ENCODE measurements at regions not wholly inside any gene's neighbourhood (a gene's known extent, or its start where the extent isn't known, plus 50 kb on each side); places are given as distances from the start of the nearest gene placed in this dataset.

GRCh38 chr12:127655691-127656090, 611.3 kb upstream of the TMEM132C start:
- Histone ChIP-seq H3K27ac (no peak overlapping the region), H3K4me3 (no peak overlapping the region)
- TF ChIP-seq CTCF (IDR thresholded peaks at IDR 0.05), result no peak
- DNase-seq (ENCODE audit: low spot score), result no peak

DNA sequence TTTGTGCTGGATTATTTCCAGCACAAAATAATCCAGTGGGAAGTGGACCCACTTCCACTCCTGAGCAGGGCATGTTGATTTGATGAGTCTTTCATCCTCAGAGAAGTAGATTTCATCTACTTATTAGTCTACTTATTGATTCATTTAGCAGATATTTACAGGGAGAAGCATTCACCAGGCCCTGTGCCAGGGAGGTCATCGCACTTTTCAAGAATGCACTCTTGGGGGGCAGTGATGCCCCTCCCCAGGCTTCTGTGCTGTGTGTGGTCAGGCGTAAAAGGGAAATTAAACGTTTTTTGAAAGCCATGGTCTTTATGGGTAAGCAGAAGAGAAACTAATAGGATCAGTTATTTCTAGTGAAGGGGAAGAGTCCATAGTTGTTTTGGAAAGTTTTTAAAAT, 610.7 kb upstream of the TMEM132C start:
- no peak for TF ChIP-seq CTCF (IDR thresholded peaks at IDR 0.05)
- Histone ChIP-seq H3K27ac (no peak overlapping the region), H3K4me3 (no peak overlapping the region)
- DNase-seq (ENCODE audit: low spot score), result no peak

DNA sequence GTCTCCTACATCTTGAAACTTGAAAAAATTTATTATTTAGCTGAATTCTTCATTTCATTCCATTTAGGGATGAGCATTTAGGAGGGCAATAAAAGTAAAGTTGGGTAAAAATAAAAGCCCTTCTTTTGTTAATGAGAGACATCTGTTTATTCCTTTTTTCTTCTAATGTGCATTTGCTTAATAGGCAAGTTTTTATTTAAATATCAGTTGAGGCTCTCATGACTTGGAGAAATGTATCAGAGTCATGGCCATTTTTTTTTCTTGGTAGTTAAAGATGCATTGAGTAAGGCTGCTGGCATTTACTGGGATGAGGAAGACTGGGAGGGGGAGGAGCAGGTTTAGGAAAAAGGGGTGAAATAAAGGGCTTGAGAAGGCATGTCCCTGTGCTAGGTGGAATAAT, 609.9 kb upstream of the TMEM132C start:
- TF ChIP-seq CTCF (IDR thresholded peaks at IDR 0.05), result no peak
- Histone ChIP-seq H3K27ac (no peak overlapping the region), H3K4me3 (no peak overlapping the region)
- no peak for DNase-seq (ENCODE audit: low spot score)

GRCh38 chr12:127660961-127661360, 606.0 kb upstream of the TMEM132C start:
- Histone ChIP-seq H3K27ac (no peak overlapping the region), H3K4me3 (no peak overlapping the region)
- TF ChIP-seq CTCF (IDR thresholded peaks at IDR 0.05), result no peak
- no peak for DNase-seq (ENCODE audit: low spot score)

DNA sequence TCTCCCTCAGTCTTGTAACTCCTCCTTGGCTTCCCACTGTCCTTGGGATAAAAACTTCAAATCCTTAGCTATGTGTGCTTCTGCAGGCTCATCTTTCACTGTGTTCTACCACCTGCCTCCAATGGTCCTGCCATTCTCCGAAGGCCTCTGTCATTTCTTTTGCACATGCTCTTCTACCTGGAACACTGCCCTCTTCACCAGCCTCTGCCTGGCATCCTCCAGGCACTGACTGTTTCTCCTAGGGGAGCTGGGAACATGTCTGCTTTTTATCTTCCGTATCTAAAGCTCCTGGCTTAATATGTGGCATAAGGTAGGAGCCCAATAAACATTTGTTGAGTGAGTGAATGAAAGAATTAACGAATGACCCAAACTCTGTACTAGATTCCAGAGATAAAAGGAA, 603.3 kb upstream of the TMEM132C start:
- DNase-seq (ENCODE audit: low spot score), result no peak
- H3K4me3 ChIP-seq, result no peak overlapping the region
- TF ChIP-seq CTCF (IDR thresholded peaks at IDR 0.05), result no peak
- no peak overlapping the region for H3K27ac ChIP-seq

GRCh38 chr12:127664901-127665300, 602.1 kb upstream of the TMEM132C start:
- no peak for TF ChIP-seq CTCF (IDR thresholded peaks at IDR 0.05)
- Histone ChIP-seq H3K4me3 (no peak overlapping the region), H3K27ac (no peak overlapping the region)
- no peak for DNase-seq (ENCODE audit: low spot score)

- no peak for TF ChIP-seq CTCF (IDR thresholded peaks at IDR 0.05)
- Histone ChIP-seq H3K4me3 (no peak overlapping the region), H3K27ac (no peak overlapping the region)
- DNase-seq (ENCODE audit: low spot score), result no peak
Observed at GRCh38 chr12:127667131-127667685, 599.8 kb upstream of the TMEM132C start.

Measured in coronary artery (tissue), 2 donors.